CD4-positive, CD25-positive, alpha-beta regulatory T cell (primary cell): ENCODE measurements at regions not wholly inside any gene's neighbourhood (a gene's known extent, or its start where the extent isn't known, plus 50 kb on each side); places are given as distances from the start of the nearest gene placed in this dataset.

Experiments used
- ATAC-seq, 2 donors: fragments of 150-1000 bp; cut with Tn5 transposase; one replicate each; pipeline ENCODE4 v1.10.0; 2021; ENCODE audit warnings: low read depth in 2 of 2, moderate number of reproducible peaks in 2 of 2, moderate library complexity in 1 of 2
- DNase-seq, 3 donors: peaks; one replicate each; pipeline versions ENCODE4 v3.0.0 to v3.0.0-alpha.2; 2012 to 2022; ENCODE audit warnings: mixed read lengths in 1 of 3
- H3K27ac ChIP-seq: one replicate; pipeline ENCODE4 v1.7.0; 2013; ENCODE audit warnings: mild to moderate bottlenecking, low read length; ENCODE audit not compliant: insufficient read depth, poor library complexity, severe bottlenecking
- H3K27me3 ChIP-seq: one replicate; pipeline ENCODE4 v1.7.0; 2013; ENCODE audit warnings: low read length; ENCODE audit not compliant: control insufficient read depth, insufficient read depth
- H3K36me3 ChIP-seq: one replicate; pipeline ENCODE4 v1.7.0; 2013; ENCODE audit warnings: mild to moderate bottlenecking, low read length, moderate library complexity; ENCODE audit not compliant: control insufficient read depth, insufficient read depth
- H3K4me1 ChIP-seq: 2 replicates; pipeline ENCODE4 v1.7.0; 2013; ENCODE audit warnings: mild to moderate bottlenecking, low read length; ENCODE audit not compliant: insufficient read depth, control insufficient read depth, poor library complexity, severe bottlenecking
- H3K4me3 ChIP-seq: one replicate; pipeline ENCODE4 v1.7.0; 2013; ENCODE audit warnings: low read depth, mild to moderate bottlenecking, low read length, moderate library complexity
- H3K9me3 ChIP-seq, 2 experiments: 1 replicate in 1 of 2; 2 replicates in 1 of 2; pipeline ENCODE4 v1.7.0; 2013; ENCODE audit warnings: low read length in 2 of 2, mild to moderate bottlenecking in 1 of 2, moderate library complexity in 1 of 2; ENCODE audit not compliant: control insufficient read depth in 2 of 2
- H3K27ac Mint-ChIP-seq, 3 donors: one replicate each; pipeline ENCODE4 v1.8.0; 2020 to 2022; ENCODE audit warnings: mild to moderate bottlenecking in 3 of 3, mixed read lengths in 3 of 3, moderate library complexity in 2 of 3
- H3K27me3 Mint-ChIP-seq: one replicate; pipeline ENCODE4 v1.8.0; 2022; ENCODE audit warnings: mild to moderate bottlenecking, mixed read lengths
- H3K36me3 Mint-ChIP-seq: one replicate; pipeline ENCODE4 v1.8.0; 2020; ENCODE audit warnings: mixed read lengths
- H3K4me1 Mint-ChIP-seq, 4 donors: one replicate each; pipeline ENCODE4 v1.8.0; 2020 to 2022; ENCODE audit warnings: mixed read lengths in 4 of 4, mild to moderate bottlenecking in 1 of 4
- H3K4me3 Mint-ChIP-seq, 4 donors: one replicate each; pipeline ENCODE4 v1.8.0; 2020 to 2022; ENCODE audit warnings: mild to moderate bottlenecking in 4 of 4, mixed read lengths in 4 of 4, moderate library complexity in 3 of 4
- H3K9me3 Mint-ChIP-seq, 7 donors: one replicate each; pipeline ENCODE4 v1.8.0; 2020 to 2022; ENCODE audit warnings: mixed read lengths in 7 of 7, mild to moderate bottlenecking in 3 of 7, moderate library complexity in 2 of 7

DNA sequence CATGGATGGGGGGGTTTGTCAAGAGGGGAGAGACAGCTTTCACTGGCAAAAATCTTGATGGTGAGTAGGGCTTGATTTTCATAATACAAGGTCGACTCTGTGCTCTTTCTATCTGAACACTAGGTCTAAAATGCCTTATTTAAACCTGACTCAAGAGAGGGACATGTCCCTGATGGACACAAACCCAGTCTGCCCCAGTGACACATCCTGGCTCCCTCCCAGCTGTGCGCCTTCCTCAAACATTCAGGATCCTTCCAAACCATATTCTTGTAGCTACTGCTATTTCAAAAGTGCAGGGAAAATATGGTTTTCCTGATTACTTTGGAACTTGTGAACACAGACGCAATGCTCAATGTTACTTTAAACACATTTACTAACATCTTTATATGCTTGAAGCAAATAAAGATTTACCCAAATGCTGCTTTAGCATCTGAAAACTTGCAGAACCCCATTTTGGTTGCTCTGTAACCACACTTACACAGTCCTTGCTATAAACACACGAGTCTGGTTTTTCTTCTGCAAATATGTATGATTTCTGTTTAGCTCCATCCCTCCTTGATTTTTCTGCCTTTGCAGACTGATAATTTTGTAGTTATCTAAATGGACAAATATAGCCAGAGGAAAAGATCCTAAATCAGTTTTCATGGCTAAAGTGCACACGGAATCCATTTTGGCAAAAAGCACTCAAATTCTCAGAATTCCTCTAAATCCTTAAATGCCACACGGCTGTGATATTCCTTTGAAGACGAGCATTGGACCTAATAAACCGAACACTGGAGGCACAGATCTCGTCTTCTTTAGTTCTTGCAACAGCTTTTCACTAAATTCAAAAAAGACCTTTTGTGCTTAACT, 499.9 kb upstream of the ZFHX3 start:
- H3K27ac Mint-ChIP-seq, result no peak overlapping the region
- no peaks in the 10 kb centered on the region for H3K36me3 ChIP-seq
- ATAC-seq, result no peak
- no peak for DNase-seq
- H3K9me3 Mint-ChIP-seq, result peaks cover 0 to 5% (median 0%) of the 10 kb centered on the region in 7 donors
- peaks cover 33% of the 10 kb centered on the region for H3K27me3 Mint-ChIP-seq
- H3K4me3 Mint-ChIP-seq, result no peak overlapping the region
- no peaks in the 10 kb centered on the region for H3K4me1 Mint-ChIP-seq
- H3K4me3 ChIP-seq, result no peak overlapping the region
- H3K27ac ChIP-seq, result no peak overlapping the region
- H3K36me3 Mint-ChIP-seq, result no peaks in the 10 kb centered on the region
- H3K9me3 ChIP-seq, result no peaks in the 10 kb centered on the region
- peaks cover 2% of the 10 kb centered on the region for H3K27me3 ChIP-seq
- no peaks in the 10 kb centered on the region for H3K4me1 ChIP-seq

DNA sequence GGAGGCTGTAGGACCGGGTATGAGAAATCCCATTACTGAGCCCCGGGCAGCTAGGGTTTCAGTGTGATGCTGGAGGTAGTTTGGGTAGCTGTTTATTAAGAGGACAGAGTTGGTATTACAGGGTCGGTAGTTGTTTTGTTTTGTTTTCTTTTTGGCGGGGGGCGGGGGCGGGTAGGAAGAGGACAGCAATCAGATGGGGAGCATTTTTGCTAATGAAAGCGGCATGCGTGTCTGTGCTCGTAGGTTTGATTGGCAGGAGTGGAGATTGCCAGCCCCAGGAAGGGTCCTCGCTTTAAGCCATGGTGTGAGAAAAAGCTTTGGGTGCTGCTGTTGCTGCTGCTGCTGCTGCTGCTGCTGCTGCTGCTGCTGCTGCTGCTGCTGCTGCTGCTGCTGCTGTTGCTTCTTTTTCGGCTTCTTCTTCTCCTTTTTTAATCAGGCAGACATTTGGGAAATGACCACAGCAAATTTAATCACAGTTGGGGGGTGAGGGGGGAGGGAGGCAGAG, 498.5 kb upstream of the ZFHX3 start:
- no peak overlapping the region for H3K4me3 ChIP-seq
- no peak overlapping the region for H3K27ac ChIP-seq
- Mint-ChIP-seq H3K27ac (no peak overlapping the region), H3K27me3 (peaks cover 33% of the 10 kb centered on the region), H3K4me1 (no peaks in the 10 kb centered on the region), H3K9me3 (peaks cover 0 to 5% (median 0%) of the 10 kb centered on the region in 7 donors), H3K36me3 (no peaks in the 10 kb centered on the region), H3K4me3 (peak overlapping the region in 1 of 4 donors; percentile 78)
- no peaks in the 10 kb centered on the region for H3K9me3 ChIP-seq
- ATAC-seq (no peak), DNase-seq (no peak)
- peaks cover 2% of the 10 kb centered on the region for H3K27me3 ChIP-seq
- H3K4me1 ChIP-seq, result no peaks in the 10 kb centered on the region
- no peaks in the 10 kb centered on the region for H3K36me3 ChIP-seq

DNA sequence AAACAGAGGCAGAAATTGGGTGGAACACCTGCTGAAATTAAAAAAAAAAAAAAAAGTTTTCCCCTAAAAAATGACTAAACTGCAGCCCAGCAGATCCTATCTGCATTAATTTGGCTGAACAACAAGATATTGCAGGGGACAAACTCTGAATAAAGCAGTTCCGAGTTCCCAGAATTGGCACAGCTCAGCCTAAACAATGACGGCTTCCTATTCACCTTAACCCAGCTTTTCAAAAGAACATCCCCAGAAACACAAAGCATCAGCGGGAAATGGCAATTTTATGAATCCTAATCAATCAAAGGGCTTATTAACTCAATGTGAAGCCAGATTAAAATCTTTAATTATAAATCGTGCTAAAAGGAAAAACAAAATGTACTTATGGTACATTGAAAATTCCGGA, 497.8 kb upstream of the ZFHX3 start:
- no peaks in the 10 kb centered on the region for H3K36me3 Mint-ChIP-seq
- peaks cover 33% of the 10 kb centered on the region for H3K27me3 Mint-ChIP-seq
- H3K9me3 Mint-ChIP-seq, result peaks cover 0 to 5% (median 0%) of the 10 kb centered on the region in 7 donors
- no peaks in the 10 kb centered on the region for H3K4me1 Mint-ChIP-seq
- Histone ChIP-seq H3K9me3 (no peaks in the 10 kb centered on the region), H3K36me3 (no peaks in the 10 kb centered on the region), H3K4me1 (no peaks in the 10 kb centered on the region), H3K27me3 (peaks cover 2% of the 10 kb centered on the region), H3K4me3 (no peak overlapping the region), H3K27ac (no peak overlapping the region)
- no peak for ATAC-seq
- H3K27ac Mint-ChIP-seq, result no peak overlapping the region
- H3K4me3 Mint-ChIP-seq, result no peak overlapping the region
- DNase-seq, result no peak

DNA sequence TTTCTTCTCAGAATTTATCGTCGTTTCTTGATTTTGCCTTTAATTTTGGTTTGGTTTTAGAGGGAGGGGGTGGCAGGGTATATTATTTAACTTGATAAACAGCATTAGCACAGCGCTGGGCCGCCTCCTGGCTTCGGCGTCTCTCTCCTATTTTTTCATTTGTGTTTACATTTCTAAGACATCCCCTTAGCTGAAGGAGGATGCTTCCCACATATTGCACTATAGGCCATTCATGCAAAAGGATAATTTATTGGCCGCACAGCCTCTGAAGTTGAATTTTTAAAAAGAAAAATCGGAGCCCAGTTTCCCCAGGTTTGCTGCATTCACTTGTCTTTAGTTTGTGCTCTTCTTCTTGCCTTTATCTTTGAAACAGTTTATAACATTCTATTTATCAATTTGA, 497.4 kb upstream of the ZFHX3 start:
- no peak overlapping the region for H3K27ac ChIP-seq
- Mint-ChIP-seq H3K4me1 (no peaks in the 10 kb centered on the region), H3K9me3 (peaks cover 0 to 5% (median 0%) of the 10 kb centered on the region in 7 donors), H3K36me3 (no peaks in the 10 kb centered on the region), H3K27ac (no peak overlapping the region), H3K4me3 (no peak overlapping the region), H3K27me3 (peaks cover 33% of the 10 kb centered on the region)
- H3K4me1 ChIP-seq, result no peaks in the 10 kb centered on the region
- ATAC-seq (no peak), DNase-seq (no peak)
- H3K27me3 ChIP-seq, result peaks cover 2% of the 10 kb centered on the region
- H3K9me3 ChIP-seq, result no peaks in the 10 kb centered on the region
- no peaks in the 10 kb centered on the region for H3K36me3 ChIP-seq
- H3K4me3 ChIP-seq, result no peak overlapping the region

DNA sequence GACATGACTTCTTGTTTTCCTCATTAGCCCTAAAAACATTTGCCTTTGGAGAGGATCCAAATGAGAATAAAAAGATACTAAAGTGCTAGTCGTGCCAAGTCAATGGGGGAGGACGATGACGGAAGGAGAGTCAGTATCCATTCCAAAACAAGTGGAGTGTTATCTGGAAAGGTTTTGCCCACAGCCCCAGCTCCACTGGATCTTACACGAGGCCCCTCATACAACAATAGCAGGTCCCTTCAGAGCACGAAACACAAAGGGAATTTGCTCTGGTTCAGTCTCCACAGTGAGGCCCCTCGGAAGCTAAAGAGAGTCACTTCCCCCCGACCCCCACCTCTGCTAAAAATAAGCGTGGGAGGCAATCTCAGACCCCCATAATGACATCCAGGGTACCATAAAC, 496.9 kb upstream of the ZFHX3 start:
- Mint-ChIP-seq H3K27me3 (peaks cover 33% of the 10 kb centered on the region), H3K4me3 (no peak overlapping the region), H3K9me3 (peaks cover 0 to 5% (median 0%) of the 10 kb centered on the region in 7 donors), H3K36me3 (no peaks in the 10 kb centered on the region), H3K27ac (no peak overlapping the region), H3K4me1 (no peaks in the 10 kb centered on the region)
- DNase-seq (no peak), ATAC-seq (no peak)
- H3K36me3 ChIP-seq, result no peaks in the 10 kb centered on the region
- no peak overlapping the region for H3K27ac ChIP-seq
- H3K27me3 ChIP-seq, result peaks cover 2% of the 10 kb centered on the region
- no peaks in the 10 kb centered on the region for H3K9me3 ChIP-seq
- no peaks in the 10 kb centered on the region for H3K4me1 ChIP-seq
- no peak overlapping the region for H3K4me3 ChIP-seq

DNA sequence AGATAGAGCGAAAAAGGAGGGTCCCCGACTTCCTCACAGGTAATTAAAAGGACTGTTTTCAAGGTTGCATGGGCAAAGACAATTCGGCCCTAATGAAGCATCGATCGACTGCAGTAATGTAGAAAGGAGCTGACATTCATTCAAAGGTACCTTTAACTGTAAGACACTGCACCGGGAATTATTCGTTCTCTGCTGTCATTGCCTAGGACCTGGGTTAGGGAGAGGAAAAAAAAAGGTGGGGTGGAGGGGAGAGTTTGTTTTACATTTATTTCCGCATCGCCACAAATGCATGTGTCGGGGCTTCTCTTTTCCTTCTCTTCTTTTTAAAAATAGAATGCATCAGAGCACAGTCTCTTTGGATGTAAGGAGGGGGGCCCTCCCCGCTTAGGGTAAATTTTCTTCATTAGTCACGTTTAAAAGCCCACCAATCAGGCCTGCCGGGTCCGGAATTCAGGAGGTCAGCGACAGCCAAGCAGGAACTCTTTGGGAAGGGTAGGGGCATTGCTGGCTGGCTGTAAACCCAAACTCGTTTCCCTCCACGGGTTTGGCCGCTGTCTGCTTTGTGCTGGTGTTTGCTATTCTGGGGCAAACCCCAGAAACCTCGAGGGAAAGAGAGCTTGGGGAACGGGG, 496.2 kb upstream of the ZFHX3 start:
- Histone ChIP-seq H3K4me1 (no peaks in the 10 kb centered on the region), H3K9me3 (no peaks in the 10 kb centered on the region), H3K27ac (no peak overlapping the region), H3K4me3 (no peak overlapping the region), H3K36me3 (no peaks in the 10 kb centered on the region), H3K27me3 (peaks cover 2% of the 10 kb centered on the region)
- no peaks in the 10 kb centered on the region for H3K36me3 Mint-ChIP-seq
- no peaks in the 10 kb centered on the region for H3K4me1 Mint-ChIP-seq
- H3K9me3 Mint-ChIP-seq, result peaks cover 0 to 5% (median 0%) of the 10 kb centered on the region in 7 donors
- H3K4me3 Mint-ChIP-seq, result no peak overlapping the region
- H3K27ac Mint-ChIP-seq, result no peak overlapping the region
- ATAC-seq (no peak), DNase-seq (no peak)
- H3K27me3 Mint-ChIP-seq, result peaks cover 28% of the 10 kb centered on the region

DNA sequence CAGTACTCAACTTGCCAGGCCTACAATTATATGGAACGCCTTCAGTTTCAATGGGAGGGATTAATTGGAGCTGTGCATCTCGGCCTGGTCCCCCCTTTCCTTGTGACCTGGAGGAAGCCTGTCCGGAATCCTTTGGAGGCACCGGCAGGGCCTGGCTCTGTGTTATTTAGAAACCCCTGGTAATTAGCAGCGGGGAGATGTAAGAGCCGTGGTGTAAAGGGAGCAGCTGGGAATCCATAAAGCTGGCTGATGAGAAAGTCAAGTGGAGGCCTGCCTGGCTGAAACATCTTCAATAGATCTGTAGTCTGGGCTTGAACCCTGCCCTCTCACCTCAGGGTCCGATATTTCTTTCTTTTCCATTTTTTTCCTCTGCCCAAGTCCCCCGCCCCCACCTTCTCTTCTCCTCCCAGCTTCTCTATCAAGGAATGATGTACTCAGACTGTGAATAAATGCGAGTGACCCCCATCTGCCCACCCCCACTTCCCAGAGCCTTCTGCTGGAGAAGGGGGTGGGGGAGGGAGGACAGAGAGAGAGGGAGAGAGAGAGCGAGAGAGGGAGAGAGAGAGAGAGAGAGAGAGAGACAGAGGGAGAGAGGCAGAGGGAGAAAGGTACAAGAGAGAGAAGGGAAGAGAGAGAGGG, 495.5 kb upstream of the ZFHX3 start:
- H3K27ac Mint-ChIP-seq, result no peak overlapping the region
- H3K27me3 Mint-ChIP-seq, result peaks cover 28% of the 10 kb centered on the region
- no peaks in the 10 kb centered on the region for H3K4me1 Mint-ChIP-seq

More for the DNA sequence above, 495.5 kb upstream of the ZFHX3 start:
- no peak overlapping the region for H3K27ac ChIP-seq
- Mint-ChIP-seq H3K36me3 (no peaks in the 10 kb centered on the region), H3K4me3 (no peak overlapping the region), H3K9me3 (peaks cover 0 to 5% (median 0%) of the 10 kb centered on the region in 7 donors)
- H3K27me3 ChIP-seq, result peaks cover 2% of the 10 kb centered on the region
- no peaks in the 10 kb centered on the region for H3K4me1 ChIP-seq
- ATAC-seq (no peak), DNase-seq (no peak)
- H3K36me3 ChIP-seq, result no peaks in the 10 kb centered on the region
- no peak overlapping the region for H3K4me3 ChIP-seq
- H3K9me3 ChIP-seq, result no peaks in the 10 kb centered on the region
